Activated CD4-positive, alpha-beta memory T cell treated with anti-CD3 and anti-CD28 coated beads, Interleukin-2, amount 10 ng/mL, durations not matched to agents 7 days and 5 days (primary cell): ENCODE measurements at regions not wholly inside any gene's neighbourhood (a gene's known extent, or its start where the extent isn't known, plus 50 kb on each side); places are given as distances from the start of the nearest gene placed in this dataset.
"Not testable (repeated sequence)": the region's sequence is repeated elsewhere in the genome, so short reads cannot be mapped to it uniquely, and the experiment has no call there.

ENCODE experiments used
- CTCF ChIA-PET: fragments of 350-600 bp; sonication (Branson Sonifier 250); formaldehyde crosslinking; loops from one replicate; lab custom pipeline; 2021; ENCODE audit warnings: antibody characterized with exemption, inconsistent platforms; lab: Charles Lee
- POLR2A ChIA-PET: fragments of 350-600 bp; sonication (Branson Sonifier 250); formaldehyde crosslinking; loops from one replicate; lab custom pipeline; 2021; ENCODE audit warnings: antibody characterized with exemption; lab: Charles Lee
- DNase-seq: peaks from one replicate; pipeline ENCODE4 v3.0.0-alpha.2; 2020
- H3K27ac Mint-ChIP-seq: one replicate; pipeline ENCODE4 v1.8.0; 2021; ENCODE audit warnings: mild to moderate bottlenecking, mixed read lengths
- H3K27me3 Mint-ChIP-seq: one replicate; pipeline ENCODE4 v1.8.0; 2021; ENCODE audit warnings: mixed read lengths
- H3K36me3 Mint-ChIP-seq: one replicate; pipeline ENCODE4 v1.8.0; 2021; ENCODE audit warnings: low read depth, mixed read lengths
- H3K4me1 Mint-ChIP-seq: one replicate; pipeline ENCODE4 v1.8.0; 2021; ENCODE audit warnings: mixed read lengths
- H3K4me3 Mint-ChIP-seq: one replicate; pipeline ENCODE4 v1.8.0; 2021; ENCODE audit warnings: mild to moderate bottlenecking, mixed read lengths
- H3K9me3 Mint-ChIP-seq: one replicate; pipeline ENCODE4 v1.8.0; 2021; ENCODE audit warnings: mixed read lengths

DNA sequence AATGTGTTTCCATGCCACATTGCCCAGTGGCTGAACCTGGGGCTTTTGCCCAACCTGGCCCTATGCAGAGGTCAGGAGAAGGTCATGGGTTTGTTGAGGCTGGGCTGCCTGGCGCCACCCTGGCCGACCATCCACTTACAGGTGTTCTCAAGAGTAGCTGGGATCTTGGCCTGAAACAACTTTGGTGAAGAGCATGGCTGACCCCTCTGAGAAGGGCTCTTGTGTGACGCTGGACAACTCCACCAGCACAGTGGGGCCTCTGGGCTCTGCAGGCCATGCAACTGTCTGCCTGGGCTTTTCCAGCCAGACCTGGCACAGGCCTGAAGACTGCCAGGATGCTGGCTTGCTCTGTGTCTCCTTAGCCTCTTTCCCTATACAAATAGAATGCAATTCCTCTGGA is 76.4 kb upstream of the ZNG1B start:
- H3K9me3 Mint-ChIP-seq: no peaks in the 10 kb centered on the region
- ChIA-PET POLR2A (interaction anchor here (0.9 kb wide), 1 partner anchor 112 kb away, joined by 4 read pairs; no protein-coding TSS in a partner anchor), CTCF (interaction anchor here (0.7 to 1.0 kb wide), 2 partner anchors 30 to 157 kb away, joined by 3 read pairs; no protein-coding TSS in a partner anchor)
- H3K36me3 Mint-ChIP-seq: no peaks in the 10 kb centered on the region
- H3K27me3 Mint-ChIP-seq: no peaks in the 10 kb centered on the region
- H3K4me1 Mint-ChIP-seq: peaks cover 51% of the 10 kb centered on the region
- H3K27ac Mint-ChIP-seq: no peak overlapping the region
- H3K4me3 Mint-ChIP-seq: no peak overlapping the region
- no peak for DNase-seq

GRCh38 chr2:113357071-113357470 is 78.3 kb upstream of the PAX8 start:
- no peak overlapping the region for H3K4me3 Mint-ChIP-seq
- ChIA-PET CTCF (interaction anchor here (1.8 kb wide), 1 partner anchor 108 kb away, joined by 6 read pairs; no protein-coding TSS in a partner anchor), POLR2A (no interaction called here)
- H3K27me3 Mint-ChIP-seq: peaks cover 26% of the 10 kb centered on the region
- no peak for DNase-seq
- H3K36me3 Mint-ChIP-seq: no peaks in the 10 kb centered on the region
- H3K27ac Mint-ChIP-seq: no peak overlapping the region
- no peaks in the 10 kb centered on the region for H3K9me3 Mint-ChIP-seq
- peaks cover 41% of the 10 kb centered on the region for H3K4me1 Mint-ChIP-seq

DNA sequence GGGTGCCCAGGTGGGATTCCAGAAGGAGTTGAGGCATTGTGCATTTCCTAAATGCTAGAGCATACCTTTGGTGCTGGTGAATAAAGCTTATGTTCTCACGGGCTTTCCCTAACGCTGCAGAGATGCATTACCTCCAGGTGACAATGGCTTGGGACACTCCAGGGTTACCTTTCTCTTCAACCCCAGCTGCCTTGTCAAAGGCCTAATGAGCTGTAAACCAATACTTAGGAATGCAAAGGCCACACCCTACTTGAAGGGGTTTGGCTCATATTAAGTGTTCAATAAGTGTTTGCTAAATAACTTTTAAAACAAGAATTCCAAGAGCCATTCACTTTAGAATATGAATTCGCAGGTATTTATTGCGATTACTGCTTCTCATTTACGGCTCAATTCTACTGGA is 77.6 kb upstream of the PAX8 start:
- H3K36me3 Mint-ChIP-seq, POLR2A ChIA-PET, H3K9me3 Mint-ChIP-seq, CTCF ChIA-PET, DNase-seq, H3K4me3 Mint-ChIP-seq, H3K27ac Mint-ChIP-seq: not testable (repeated sequence)
- peaks cover 38% of the 10 kb centered on the region for H3K4me1 Mint-ChIP-seq
- peaks cover 33% of the 10 kb centered on the region for H3K27me3 Mint-ChIP-seq

- H3K4me1 Mint-ChIP-seq: peaks cover 30% of the 10 kb centered on the region
- CTCF ChIA-PET, H3K36me3 Mint-ChIP-seq, H3K4me3 Mint-ChIP-seq, H3K9me3 Mint-ChIP-seq, POLR2A ChIA-PET, H3K27ac Mint-ChIP-seq, DNase-seq: not testable (repeated sequence)
- H3K27me3 Mint-ChIP-seq: peaks cover 35% of the 10 kb centered on the region
Observed at GRCh38 chr2:113355339-113356015, 76.8 kb upstream of the PAX8 start.

GRCh38 chr2:113351375-113352355 is 72.9 kb upstream of the PAX8 start:
- CTCF ChIA-PET: interaction anchor here (0.9 kb wide), 1 partner anchor 147 kb away, joined by 3 read pairs; no protein-coding TSS in a partner anchor
- Mint-ChIP-seq H3K4me3 (no peak overlapping the region), H3K9me3 (no peaks in the 10 kb centered on the region), H3K27ac (no peak overlapping the region), H3K4me1 (no peaks in the 10 kb centered on the region), H3K36me3 (no peaks in the 10 kb centered on the region), H3K27me3 (peaks cover 35% of the 10 kb centered on the region)
- POLR2A ChIA-PET: no interaction called here
- no peak for DNase-seq

DNA sequence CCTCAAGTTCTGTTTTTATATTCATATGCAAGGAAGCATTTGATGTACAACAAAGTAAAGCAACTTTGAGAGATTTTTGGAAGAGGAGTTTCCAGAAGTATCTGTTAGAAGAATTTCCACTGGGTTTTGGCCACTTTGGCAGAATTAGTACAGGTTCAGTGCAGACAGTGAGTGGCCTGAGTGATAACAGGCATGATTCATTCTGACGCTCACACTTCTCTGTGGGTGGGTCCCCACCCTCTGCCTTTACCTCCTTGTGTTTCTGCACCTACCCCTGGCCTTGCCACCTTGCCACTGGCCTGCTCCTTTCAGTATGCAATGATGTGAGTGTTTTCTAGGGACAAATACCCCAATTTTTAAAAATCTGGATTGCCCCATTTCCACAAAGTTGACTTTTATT is 65.1 kb upstream of the PAX8 start:
- POLR2A ChIA-PET, H3K4me3 Mint-ChIP-seq, H3K27ac Mint-ChIP-seq, H3K9me3 Mint-ChIP-seq, H3K4me1 Mint-ChIP-seq, DNase-seq, H3K36me3 Mint-ChIP-seq, CTCF ChIA-PET: not testable (repeated sequence)
- H3K27me3 Mint-ChIP-seq: peaks cover 20% of the 10 kb centered on the region

GRCh38 chr2:113342650-113343049 is 63.9 kb upstream of the PAX8 start:
- peaks cover 20% of the 10 kb centered on the region for H3K27me3 Mint-ChIP-seq
- H3K36me3 Mint-ChIP-seq: no peaks in the 10 kb centered on the region
- no peak overlapping the region for H3K27ac Mint-ChIP-seq
- H3K4me3 Mint-ChIP-seq: no peak overlapping the region
- peaks cover 4% of the 10 kb centered on the region for H3K4me1 Mint-ChIP-seq
- POLR2A ChIA-PET: no interaction called here
- DNase-seq: no peak
- H3K9me3 Mint-ChIP-seq: no peaks in the 10 kb centered on the region
- CTCF ChIA-PET: no interaction called here

DNA sequence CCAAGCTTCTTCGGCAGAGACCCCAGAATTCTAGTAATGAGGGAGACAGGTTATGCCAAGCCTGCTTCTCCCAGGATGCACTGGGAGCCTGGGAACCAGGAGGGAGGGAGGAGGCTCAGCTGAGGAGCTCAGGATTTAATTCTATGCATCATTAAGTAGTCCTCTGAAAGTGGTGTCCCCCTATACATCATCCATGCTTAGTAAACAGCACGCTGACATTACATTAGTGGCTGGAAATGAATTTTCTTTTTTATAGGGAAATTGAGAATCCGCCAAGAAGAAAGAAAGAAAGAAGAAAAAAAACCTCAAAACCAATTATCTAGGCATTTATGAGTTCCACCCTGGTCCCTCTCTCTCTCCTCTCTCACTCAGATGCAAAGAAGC is 63.1 kb upstream of the PAX8 start:
- CTCF ChIA-PET, H3K4me3 Mint-ChIP-seq, H3K36me3 Mint-ChIP-seq, POLR2A ChIA-PET, DNase-seq, H3K27ac Mint-ChIP-seq, H3K4me1 Mint-ChIP-seq, H3K9me3 Mint-ChIP-seq: not testable (repeated sequence)
- H3K27me3 Mint-ChIP-seq: peaks cover 22% of the 10 kb centered on the region

DNA sequence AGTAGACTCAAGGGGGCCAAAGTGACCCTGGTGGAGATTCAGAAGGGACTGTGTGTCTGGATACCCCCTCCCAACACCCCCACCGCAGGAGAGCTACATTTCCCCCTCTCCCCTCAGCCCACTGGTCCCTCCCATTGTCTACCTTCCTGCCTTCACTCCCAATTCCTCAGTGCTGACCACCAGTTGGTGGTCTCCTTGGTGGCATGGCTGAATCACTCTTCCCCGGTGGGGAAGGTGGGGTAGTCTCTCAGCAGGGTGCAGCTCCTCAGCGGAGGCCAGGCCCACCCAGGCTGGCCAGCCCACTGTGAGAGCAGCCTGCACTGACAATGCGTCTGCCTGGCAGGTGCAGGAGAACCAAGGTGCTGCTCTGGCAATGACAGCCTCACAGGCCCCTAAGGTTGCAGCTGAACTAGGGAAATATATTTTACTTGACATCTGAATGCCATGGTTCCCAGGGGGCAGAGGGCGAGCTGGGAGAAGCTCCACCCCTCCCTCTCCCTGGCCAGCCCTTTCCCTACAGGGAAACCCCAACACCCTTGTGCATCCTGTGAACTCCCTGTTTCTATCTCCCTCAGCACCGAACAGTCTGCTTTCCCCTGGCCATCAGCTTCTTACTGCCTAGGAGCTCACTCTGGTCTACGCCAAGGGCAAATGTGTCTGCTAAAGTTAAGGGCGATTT is 62.6 kb upstream of the PAX8 start:
- Mint-ChIP-seq H3K27me3 (peaks cover 27% of the 10 kb centered on the region), H3K4me3 (no peak overlapping the region), H3K27ac (no peak overlapping the region), H3K4me1 (peaks cover 4% of the 10 kb centered on the region), H3K9me3 (no peaks in the 10 kb centered on the region), H3K36me3 (no peaks in the 10 kb centered on the region)
- ChIA-PET POLR2A (no interaction called here), CTCF (no interaction called here)
- no peak for DNase-seq

- Mint-ChIP-seq H3K27me3 (peaks cover 14% of the 10 kb centered on the region), H3K4me3 (no peak overlapping the region), H3K4me1 (peaks cover 2% of the 10 kb centered on the region), H3K27ac (no peak overlapping the region), H3K36me3 (no peaks in the 10 kb centered on the region), H3K9me3 (no peaks in the 10 kb centered on the region)
- DNase-seq: no peak
- ChIA-PET POLR2A (no interaction called here), CTCF (no interaction called here)
Observed at GRCh38 chr2:113337809-113338208, 59.1 kb upstream of the PAX8 start.

GRCh38 chr2:113336040-113336439 is 57.3 kb upstream of the PAX8 start:
- H3K27me3 Mint-ChIP-seq: peaks cover 13% of the 10 kb centered on the region

GRCh38 chr2:113334147-113334546 is 55.4 kb upstream of the PAX8 start:
- CTCF ChIA-PET: no interaction called here
- no peak overlapping the region for H3K4me3 Mint-ChIP-seq
- no peak overlapping the region for H3K27ac Mint-ChIP-seq
- no peaks in the 10 kb centered on the region for H3K36me3 Mint-ChIP-seq
- POLR2A ChIA-PET: no interaction called here
- DNase-seq: no peak
- H3K9me3 Mint-ChIP-seq: no peaks in the 10 kb centered on the region
- peaks cover 2% of the 10 kb centered on the region for H3K4me1 Mint-ChIP-seq
- peaks cover 12% of the 10 kb centered on the region for H3K27me3 Mint-ChIP-seq

More at GRCh38 chr2:113336040-113336439, 57.3 kb upstream of the PAX8 start:
- H3K36me3 Mint-ChIP-seq, CTCF ChIA-PET, H3K4me3 Mint-ChIP-seq, H3K9me3 Mint-ChIP-seq, H3K4me1 Mint-ChIP-seq, DNase-seq, POLR2A ChIA-PET, H3K27ac Mint-ChIP-seq: not testable (repeated sequence)

- DNase-seq, CTCF ChIA-PET, H3K36me3 Mint-ChIP-seq, H3K4me1 Mint-ChIP-seq, POLR2A ChIA-PET, H3K27ac Mint-ChIP-seq, H3K9me3 Mint-ChIP-seq, H3K4me3 Mint-ChIP-seq: not testable (repeated sequence)
- H3K27me3 Mint-ChIP-seq: peaks cover 12% of the 10 kb centered on the region
Observed at GRCh38 chr2:113333735-113334134, 55.0 kb upstream of the PAX8 start.
